SU-DHL-6 (cell line): ENCODE measurements at regions not wholly inside any gene's neighbourhood (a gene's known extent, or its start where the extent isn't known, plus 50 kb on each side); places are given as distances from the start of the nearest gene placed in this dataset.

Experiments used
- H2AFZ ChIP-seq: fragments of 200-600 bp; sonication (generic); 2 replicates; pipeline ENCODE4 v1.6.1; 2014; ENCODE audit warnings: low read depth, mild to moderate bottlenecking, moderate library complexity, mixed read lengths, antibody characterized with exemption, low read length; ENCODE audit not compliant: severe bottlenecking
- H3F3A ChIP-seq: fragments of 200-600 bp; shearing (Covaris generic); 2 replicates; pipeline ENCODE4 v1.6.0; 2016; ENCODE audit warnings: antibody characterized with exemption, mild to moderate bottlenecking; ENCODE audit not compliant: insufficient read depth
- H3K27ac ChIP-seq: fragments of 200-600 bp; sonication (generic); 2 replicates; pipeline ENCODE4 v1.5.1; 2016; ENCODE audit warnings: low read depth, mild to moderate bottlenecking, low read length, moderate library complexity, mixed read lengths
- H3K27me3 ChIP-seq: fragments of 200-600 bp; sonication (generic), shearing (Covaris generic); 2 replicates; pipeline ENCODE4 v1.6.0; 2014; ENCODE audit warnings: mild to moderate bottlenecking, low read length
- H3K36me3 ChIP-seq: fragments of 200-600 bp; sonication (generic); 2 replicates; pipeline ENCODE4 v1.6.1; 2014; ENCODE audit warnings: mild to moderate bottlenecking, low read length, mixed read lengths
- H3K4me2 ChIP-seq: fragments of 300-600, 200-600 bp; shearing (Covaris generic), sonication (generic); 2 replicates; pipeline ENCODE4 v1.6.0; 2014; ENCODE audit warnings: low read length, low read depth, mild to moderate bottlenecking; ENCODE audit not compliant: poor library complexity, severe bottlenecking
- H3K4me3 ChIP-seq: fragments of 200-600 bp; sonication (generic); 2 replicates; pipeline ENCODE4 v1.5.1; 2014; ENCODE audit warnings: antibody characterized with exemption, low read length, mild to moderate bottlenecking, mixed read lengths; ENCODE audit not compliant: insufficient read depth, poor library complexity, severe bottlenecking
- H3K79me2 ChIP-seq: fragments of 200-600 bp; sonication (generic); 2 replicates; pipeline ENCODE4 v1.6.1; 2014; ENCODE audit warnings: mild to moderate bottlenecking, low read length, moderate library complexity; ENCODE audit not compliant: insufficient read depth
- H3K9ac ChIP-seq: fragments of 200-600 bp; sonication (generic); 2 replicates; pipeline ENCODE4 v1.7.0; 2014; ENCODE audit warnings: mild to moderate bottlenecking, low read length
- H3K9me2 ChIP-seq: fragments of 200-600 bp; sonication (generic); replicated peaks from 2 replicates; pipeline ENCODE4 v1.6.1; 2014; ENCODE audit warnings: low read length; ENCODE audit not compliant: insufficient read depth
- H3K9me3 ChIP-seq: fragments of 200-600 bp; sonication (generic); 2 replicates; pipeline ENCODE4 v1.6.1; 2014; ENCODE audit warnings: low read length, mixed read lengths; ENCODE audit not compliant: insufficient read depth
- H4K20me1 ChIP-seq: fragments of 200-600 bp; sonication (generic); 2 replicates; pipeline ENCODE4 v1.6.1; 2014; ENCODE audit warnings: low read depth, mild to moderate bottlenecking, antibody characterized with exemption, low read length, moderate library complexity, mixed read lengths
- EZH2phosphoT487 ChIP-seq: fragments of 200-600 bp; sonication (generic), shearing (Covaris generic); conservative IDR thresholded peaks from 2 replicates; pipeline ENCODE4 v1.6.1; 2018; ENCODE audit warnings: mild to moderate bottlenecking, antibody characterized with exemption, low read length, moderate library complexity, mixed read lengths
- TF ChIP-seq, protein P1 (sequence below): fragments of 200-600 bp; sonication (generic); IDR thresholded peaks from one replicate; pipeline ENCODE4 v1.5.1; 2017; ENCODE audit warnings: antibody characterized with exemption, mild to moderate bottlenecking, low read length, moderate library complexity; ENCODE audit not compliant: insufficient read depth, poor library complexity, severe bottlenecking

DNA sequence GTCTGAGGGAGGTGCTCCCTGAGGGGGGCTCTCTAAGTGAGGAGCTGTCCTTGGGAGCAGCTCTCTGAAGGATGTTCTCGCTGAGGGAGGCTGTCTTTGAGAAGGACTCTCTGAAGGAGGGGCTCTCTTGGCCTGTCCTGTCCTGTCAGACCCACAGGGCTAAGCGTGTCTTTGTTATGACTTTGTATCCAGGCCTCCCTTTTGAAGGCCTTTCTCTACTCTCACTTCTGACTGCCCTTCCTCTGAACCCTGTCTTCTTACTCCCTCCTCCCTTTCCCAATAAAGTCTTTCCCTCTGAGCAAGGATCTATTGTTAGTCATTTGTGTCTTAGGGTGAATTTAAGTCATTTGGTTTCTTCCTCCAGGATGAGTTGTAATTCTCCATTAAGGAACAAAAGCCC, 330.1 kb upstream of the PLET1 start:
- Histone ChIP-seq H2AFZ (no peak overlapping the region), H3K36me3 (no peaks in the 10 kb centered on the region), H3K9ac (no peak overlapping the region), H3F3A (no peaks in the 10 kb centered on the region), H3K79me2 (no peaks in the 10 kb centered on the region), H3K27me3 (no peaks in the 10 kb centered on the region), H3K9me3 (no peaks in the 10 kb centered on the region), H3K4me3 (no peak overlapping the region), H4K20me1 (no peaks in the 10 kb centered on the region), H3K9me2 (no peaks in the 10 kb centered on the region), H3K27ac (no peak overlapping the region), H3K4me2 (no peak overlapping the region)
- TF ChIP-seq EZH2phosphoT487, result no peak
- TF ChIP-seq, protein P1, sequence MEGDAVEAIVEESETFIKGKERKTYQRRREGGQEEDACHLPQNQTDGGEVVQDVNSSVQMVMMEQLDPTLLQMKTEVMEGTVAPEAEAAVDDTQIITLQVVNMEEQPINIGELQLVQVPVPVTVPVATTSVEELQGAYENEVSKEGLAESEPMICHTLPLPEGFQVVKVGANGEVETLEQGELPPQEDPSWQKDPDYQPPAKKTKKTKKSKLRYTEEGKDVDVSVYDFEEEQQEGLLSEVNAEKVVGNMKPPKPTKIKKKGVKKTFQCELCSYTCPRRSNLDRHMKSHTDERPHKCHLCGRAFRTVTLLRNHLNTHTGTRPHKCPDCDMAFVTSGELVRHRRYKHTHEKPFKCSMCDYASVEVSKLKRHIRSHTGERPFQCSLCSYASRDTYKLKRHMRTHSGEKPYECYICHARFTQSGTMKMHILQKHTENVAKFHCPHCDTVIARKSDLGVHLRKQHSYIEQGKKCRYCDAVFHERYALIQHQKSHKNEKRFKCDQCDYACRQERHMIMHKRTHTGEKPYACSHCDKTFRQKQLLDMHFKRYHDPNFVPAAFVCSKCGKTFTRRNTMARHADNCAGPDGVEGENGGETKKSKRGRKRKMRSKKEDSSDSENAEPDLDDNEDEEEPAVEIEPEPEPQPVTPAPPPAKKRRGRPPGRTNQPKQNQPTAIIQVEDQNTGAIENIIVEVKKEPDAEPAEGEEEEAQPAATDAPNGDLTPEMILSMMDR, result no peak

DNA sequence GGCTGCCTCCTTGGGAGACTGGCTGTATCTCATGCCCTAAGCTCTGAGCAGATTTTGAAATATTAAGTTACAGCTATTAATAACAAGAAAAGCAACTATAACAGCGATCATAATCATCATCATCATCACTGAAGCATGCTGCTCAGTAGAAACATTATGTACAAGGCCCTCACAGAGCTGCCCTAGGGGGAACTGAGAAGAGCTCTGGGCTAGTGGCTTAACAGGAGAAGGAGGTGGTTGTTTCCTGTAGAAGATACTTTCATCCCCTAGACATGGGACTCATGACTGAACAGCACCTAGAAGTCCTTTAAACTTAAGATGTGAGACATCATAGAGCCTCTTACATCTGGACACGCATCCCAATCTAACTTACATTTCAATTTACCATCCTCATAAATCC, 332.8 kb upstream of the PLET1 start:
- Histone ChIP-seq H3K36me3 (no peaks in the 10 kb centered on the region), H4K20me1 (no peaks in the 10 kb centered on the region), H3K9ac (no peak overlapping the region), H3K9me2 (no peaks in the 10 kb centered on the region), H3K27me3 (no peaks in the 10 kb centered on the region), H2AFZ (no peak overlapping the region), H3K4me2 (no peak overlapping the region), H3F3A (no peaks in the 10 kb centered on the region), H3K4me3 (no peak overlapping the region), H3K79me2 (no peaks in the 10 kb centered on the region), H3K27ac (no peak overlapping the region), H3K9me3 (no peaks in the 10 kb centered on the region)
- TF ChIP-seq, protein P1, result no peak
- no peak for TF ChIP-seq EZH2phosphoT487

DNA sequence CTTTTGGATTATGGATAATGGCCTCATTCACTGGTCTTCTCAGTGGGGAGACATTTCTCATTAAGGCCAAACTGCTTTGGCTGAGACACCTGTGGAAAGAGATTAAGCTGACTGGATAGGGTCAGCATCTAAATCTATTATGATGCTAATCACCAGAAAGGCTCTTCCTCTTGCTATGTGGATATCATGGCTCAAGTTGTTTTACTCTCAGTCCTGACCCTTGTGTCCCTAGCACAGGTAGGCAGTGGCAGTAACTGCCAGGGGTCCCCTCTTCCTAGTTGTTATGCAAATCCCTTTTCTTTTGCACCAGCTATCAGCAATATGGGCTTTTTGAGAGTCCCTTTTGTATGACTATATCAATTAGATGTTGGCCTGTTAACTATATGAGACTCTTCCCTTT, 335.7 kb upstream of the PLET1 start:
- Histone ChIP-seq H3K9me2 (no peaks in the 10 kb centered on the region), H3K4me3 (no peak overlapping the region), H4K20me1 (no peaks in the 10 kb centered on the region), H3K79me2 (no peaks in the 10 kb centered on the region), H3K9me3 (no peaks in the 10 kb centered on the region), H3K36me3 (no peaks in the 10 kb centered on the region), H3K27me3 (no peaks in the 10 kb centered on the region), H3K27ac (no peak overlapping the region), H2AFZ (no peak overlapping the region), H3F3A (no peaks in the 10 kb centered on the region), H3K4me2 (no peak overlapping the region), H3K9ac (no peak overlapping the region)
- TF ChIP-seq EZH2phosphoT487, result no peak
- TF ChIP-seq, protein P1, result no peak
